NOMO-1 (cell line): ENCODE measurements at regions not wholly inside any gene's neighbourhood (a gene's known extent, or its start where the extent isn't known, plus 50 kb on each side); places are given as distances from the start of the nearest gene placed in this dataset.

Source experiments
- DNase-seq, 2 experiments: peaks; one replicate each; lab custom pipeline; 2025; ENCODE audit not compliant: unreplicated experiment in 2 of 2; lab: John Stamatoyannopoulos, UW

DNA sequence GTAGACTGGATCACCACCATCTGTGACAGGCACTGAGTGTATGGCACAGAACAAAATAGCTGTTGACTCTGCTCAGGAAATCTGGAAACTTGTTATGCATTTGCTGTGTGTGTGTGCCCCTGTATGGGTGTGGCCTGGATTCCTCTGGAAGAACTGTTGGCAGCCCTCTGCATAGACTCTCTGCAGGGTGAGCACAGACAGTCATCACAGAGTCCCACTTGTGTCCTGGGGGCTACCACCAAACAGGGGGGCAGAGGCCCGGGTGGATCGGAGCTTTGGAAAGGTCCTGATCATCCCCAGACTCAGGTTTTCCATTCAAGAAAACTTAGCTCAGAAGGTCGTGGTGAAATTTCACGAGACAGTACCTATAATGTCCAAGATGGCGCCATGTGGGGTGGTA, 258.6 kb downstream of the SOX11 start:
- DNase-seq, result no peak

DNA sequence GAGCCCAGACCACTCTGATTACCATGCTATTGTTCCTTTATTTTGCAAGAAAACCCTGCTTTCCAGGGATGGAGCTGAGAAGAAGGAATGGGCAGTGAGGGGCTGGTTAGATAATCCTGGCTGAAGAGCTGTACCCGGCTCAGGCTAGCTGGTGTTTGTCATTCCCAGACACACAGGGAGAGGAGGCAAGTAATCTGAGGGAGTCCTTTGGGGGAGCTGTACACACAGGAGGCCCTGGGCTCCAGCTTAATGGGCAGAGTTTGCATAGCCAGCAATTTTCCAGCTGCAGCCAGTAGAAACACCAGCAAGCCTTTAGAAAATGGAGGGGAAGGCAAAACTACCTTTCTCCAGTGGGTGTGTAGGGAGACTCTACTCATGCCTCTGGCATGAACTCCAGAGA, 259.3 kb downstream of the SOX11 start:
- no peak for DNase-seq

DNA sequence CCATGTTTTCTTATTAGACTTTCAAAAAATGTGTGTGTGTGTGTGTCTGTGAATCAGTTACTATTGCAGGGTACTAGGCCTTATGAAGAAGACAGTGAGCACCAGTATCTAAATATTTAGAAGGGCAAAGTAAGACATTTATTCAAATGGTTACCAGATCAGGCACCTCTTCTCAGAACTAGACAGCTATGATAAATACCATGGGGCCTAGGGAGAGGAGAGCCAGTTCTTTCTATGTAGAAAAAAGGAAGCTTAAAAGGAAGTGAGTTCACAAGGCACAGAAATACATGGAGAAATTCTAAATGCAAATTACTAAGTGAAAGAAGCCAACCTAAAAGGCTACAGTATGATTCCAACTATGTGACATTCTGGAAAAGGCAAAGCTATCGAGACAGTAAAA, 261.3 kb downstream of the SOX11 start:
- no peak for DNase-seq

DNA sequence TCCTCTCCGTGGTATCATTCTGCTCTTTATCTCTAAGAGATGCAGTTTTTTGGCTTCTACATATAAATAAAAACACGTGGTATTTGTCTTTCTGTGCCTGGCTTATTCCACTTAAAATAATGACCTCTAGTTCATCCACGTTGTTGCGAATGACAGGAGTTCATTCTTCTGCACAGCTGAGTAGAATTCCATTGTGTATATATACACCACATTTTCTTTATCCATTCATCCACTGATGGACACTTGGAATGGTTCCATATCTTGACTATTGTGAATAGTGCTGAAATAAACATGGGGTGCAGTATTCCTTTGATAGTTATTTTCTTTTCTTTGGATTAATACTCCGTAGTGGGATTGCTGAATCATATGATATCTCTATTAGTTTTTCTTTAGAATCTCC, 262.3 kb downstream of the SOX11 start:
- no peak for DNase-seq

DNA sequence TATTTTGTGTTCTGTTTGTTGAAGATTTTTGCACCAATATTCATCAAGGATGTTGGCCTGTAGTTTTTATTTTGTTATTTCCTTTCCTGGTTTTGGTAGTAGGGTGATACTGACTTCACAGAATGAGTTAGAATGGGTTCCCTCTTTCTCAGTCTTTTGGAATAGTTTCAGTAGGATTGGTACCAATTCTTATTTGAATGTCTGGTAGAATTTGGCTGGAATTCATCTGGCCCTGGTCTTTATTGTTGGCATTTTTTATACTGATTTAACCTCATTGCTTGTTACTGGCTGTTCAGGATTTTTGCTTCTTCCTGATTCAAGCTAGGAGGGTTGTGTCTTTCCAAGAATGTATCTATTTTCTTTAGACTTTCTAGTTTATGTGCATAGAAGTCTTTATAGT, 263.7 kb downstream of the SOX11 start:
- no peak for DNase-seq

DNA sequence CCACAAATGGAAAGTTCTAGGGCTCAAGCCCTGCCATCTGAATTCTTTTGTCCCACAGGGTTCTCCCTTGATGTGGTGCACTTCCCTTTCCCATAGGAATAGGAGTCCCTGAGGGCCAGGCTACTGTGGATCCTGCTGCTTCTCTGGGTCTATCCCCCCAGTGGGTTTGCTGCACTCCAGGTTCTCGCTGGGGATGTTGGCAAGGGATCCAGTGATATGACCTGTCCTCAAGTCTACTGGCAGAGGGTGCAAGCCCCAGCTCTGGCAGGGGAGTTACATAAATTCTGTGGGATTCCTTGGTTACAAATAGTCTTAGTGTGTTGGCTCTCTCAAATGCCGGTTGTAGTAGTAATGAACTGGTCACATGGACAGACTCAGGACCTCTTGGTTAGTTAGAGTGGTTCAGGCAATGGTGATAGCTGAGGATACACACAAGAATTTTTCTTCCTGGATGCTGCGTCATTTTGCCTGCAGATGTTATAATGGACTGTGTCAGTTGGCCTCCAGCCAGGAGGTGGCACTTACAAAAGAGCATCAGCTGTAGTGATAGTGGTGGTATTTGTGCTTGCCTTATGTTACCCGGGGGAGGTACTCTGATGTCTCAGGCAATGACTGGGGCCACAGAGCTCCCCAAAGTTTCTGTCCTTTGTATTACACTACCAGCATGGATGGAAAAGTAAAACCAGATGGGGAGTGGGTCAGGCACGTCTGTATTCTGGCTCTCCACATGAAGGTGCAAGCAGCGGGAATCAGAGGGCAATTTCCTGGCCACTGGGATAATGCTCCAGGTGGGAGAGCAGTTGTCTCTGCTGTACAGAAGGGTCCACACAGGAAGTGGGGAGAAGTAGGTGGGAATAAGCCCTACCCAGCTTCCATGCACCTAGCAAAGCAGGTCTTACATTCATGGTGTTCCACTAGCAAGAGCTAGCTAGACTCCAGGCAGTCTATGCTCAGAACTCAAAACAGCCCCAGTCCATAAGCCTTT, 267.9 kb downstream of the SOX11 start:
- DNase-seq, result no peak

DNA sequence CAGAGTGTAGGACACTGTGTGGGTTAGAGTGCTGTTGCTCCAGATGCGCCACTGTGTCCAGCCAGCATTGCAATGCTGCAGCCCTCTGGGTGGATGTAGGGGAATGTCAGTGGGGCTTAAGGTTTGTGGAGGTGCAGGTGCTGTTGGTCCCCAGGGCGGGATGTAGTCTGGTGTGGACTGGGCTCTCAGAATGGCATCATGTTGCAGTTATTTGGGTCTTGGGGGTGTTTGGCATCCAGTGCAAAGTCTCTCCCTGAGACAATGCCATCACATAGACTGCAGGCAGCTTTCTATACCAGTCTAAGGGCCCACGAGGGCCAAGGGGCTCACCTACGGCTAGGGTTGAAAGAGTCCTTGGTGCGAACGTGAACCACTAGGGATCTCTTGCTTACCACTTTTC, 275.3 kb downstream of the SOX11 start:
- DNase-seq, result no peak

DNA sequence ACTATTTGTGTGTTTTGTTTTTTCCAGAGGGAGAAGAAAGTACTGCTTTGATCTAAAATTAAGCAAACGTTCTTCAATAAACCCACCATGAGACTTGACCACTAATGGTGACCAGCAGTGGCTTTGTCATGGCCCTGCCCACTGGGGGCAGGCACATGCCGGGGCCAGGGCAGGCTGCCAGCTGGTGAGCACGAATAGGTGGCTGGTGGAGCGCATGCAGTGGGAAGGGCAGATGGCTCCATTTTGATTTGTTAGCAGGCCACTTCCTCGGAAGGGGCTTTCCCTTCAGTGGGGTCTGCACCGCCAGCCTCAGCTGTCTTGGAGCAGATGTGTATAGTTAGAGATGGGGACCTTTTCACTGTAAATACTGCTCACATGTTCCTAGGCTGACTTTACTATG, 277.1 kb downstream of the SOX11 start:
- DNase-seq, result no peak

DNA sequence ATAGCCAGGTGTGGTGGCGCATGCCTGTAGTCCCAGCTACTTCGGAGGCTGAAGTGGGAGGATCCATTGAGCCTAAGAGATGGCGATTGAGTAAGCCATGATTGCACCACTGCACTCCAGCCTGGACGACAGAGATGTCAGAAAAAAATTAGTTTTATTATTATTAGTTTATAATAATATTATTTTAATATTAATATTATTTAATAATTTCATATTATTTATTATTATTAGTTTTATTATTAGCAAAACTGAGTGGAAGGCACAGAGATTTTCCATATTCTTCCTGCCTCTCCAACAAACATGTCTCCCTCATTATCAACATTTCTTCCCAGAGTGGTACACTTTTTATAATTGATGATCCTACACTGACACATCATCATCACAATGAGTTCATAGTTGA, 278.2 kb downstream of the SOX11 start:
- no peak for DNase-seq

DNA sequence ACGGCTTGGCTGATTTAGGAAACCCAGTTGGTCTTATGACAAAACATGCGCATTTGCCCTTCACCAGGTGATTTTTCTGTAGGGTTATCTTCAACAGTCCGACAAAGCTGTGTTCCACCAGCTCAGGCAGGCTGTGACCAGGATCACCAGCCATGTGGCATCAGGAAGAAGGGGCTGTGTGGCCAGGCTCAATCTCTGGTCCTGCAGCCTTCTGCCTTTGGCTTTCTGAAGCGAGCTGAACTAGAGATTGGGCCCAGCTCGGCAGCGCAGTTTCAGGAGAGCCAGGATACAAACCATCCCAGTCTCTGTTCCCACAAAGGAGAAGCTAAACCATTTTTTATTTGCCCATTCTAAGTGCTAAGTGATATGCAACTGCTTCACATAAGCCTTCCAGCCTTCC, 282.3 kb downstream of the SOX11 start:
- no peak for DNase-seq

DNA sequence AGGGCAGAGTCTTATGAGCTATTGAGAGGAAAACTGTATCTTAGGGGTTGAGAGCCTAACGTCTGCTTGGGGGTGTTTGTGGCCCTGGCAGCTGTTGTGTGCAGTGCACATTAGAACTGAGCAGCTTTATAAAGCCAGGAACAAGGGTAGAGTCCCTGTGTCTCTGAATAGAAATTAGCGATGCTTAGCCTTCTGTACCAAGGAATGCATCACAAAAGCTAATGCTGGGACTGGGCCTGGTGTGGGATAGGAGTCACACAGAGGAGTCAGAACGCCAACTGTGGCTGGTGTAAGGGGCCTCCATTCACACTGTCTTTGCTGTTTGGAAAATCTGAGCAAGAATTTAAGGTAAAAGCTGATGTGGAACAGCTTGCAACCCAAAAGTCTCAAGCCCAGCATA, 283.2 kb downstream of the SOX11 start:
- DNase-seq, result no peak

DNA sequence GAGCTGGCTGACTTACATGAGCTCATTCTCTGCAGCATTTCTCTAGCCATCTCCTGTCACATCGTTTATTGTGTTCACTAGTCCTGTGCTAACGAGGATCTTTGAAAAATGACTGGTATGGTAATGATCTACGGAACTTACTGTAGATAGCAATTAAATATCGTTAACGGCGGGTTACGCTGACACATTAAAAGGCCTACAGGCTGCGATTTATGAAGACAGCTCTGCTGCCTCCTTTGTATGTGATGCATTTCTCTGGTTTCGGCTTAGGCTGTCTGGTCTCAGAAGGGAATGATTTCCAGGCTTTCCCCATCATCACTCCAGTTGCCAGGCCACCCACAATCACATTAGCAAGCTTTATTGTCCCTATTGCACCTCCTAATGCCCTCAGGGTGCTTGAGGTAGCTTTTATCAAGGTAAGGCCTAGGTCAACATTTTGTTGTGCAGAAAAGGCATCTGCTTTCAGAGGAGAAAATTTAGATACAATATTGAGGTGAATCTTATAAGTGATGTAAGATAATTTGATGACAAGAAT, 284.4 kb downstream of the SOX11 start:
- no peak for DNase-seq

DNA sequence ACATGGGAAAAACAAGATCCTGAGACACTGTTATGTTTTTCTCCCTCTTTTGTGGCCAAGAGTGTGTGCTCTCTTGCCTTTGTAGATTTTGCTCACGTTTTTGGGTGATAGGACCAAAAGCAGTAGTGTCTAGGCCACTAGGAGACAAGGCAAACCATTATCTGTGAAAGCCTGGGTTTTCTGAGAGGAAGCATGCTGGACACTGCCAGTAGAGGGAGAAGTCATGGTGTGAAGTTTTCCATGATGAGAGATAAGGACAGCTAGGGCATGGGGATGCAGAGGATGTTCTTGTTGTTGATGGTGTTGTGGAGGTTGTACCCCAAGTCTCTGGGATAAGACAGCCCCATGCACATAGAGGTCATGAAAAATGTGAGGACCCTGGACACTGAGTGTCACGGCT, 285.3 kb downstream of the SOX11 start:
- no peak for DNase-seq

DNA sequence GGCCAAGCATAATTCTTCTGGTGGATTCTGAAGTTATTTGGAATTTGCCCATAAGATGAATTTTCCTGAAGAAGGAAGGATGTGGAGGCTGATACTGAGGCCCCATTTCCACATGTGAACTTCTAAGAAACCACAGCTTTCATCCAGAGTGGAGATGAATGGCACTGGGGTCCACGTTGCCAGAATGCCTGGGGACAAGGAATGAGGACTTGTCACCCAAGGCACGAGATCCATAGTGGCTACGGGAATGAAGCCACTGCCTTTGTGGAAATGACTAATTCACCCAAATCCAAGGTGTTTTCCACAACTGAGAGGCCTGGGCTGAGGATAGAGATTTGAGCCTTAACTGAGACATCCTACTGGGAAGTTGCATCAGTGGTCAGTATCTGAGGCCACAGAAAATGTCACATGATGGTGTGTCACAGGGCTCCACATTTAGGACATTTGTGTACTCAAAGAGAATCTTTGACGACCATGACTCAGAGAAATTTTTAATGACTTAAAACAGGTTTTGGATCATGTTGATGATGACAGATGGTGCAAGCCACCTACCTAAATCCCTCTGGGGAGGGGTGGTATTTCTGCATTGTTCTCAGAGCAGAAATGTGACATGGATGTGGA, 286.1 kb downstream of the SOX11 start:
- no peak for DNase-seq

DNA sequence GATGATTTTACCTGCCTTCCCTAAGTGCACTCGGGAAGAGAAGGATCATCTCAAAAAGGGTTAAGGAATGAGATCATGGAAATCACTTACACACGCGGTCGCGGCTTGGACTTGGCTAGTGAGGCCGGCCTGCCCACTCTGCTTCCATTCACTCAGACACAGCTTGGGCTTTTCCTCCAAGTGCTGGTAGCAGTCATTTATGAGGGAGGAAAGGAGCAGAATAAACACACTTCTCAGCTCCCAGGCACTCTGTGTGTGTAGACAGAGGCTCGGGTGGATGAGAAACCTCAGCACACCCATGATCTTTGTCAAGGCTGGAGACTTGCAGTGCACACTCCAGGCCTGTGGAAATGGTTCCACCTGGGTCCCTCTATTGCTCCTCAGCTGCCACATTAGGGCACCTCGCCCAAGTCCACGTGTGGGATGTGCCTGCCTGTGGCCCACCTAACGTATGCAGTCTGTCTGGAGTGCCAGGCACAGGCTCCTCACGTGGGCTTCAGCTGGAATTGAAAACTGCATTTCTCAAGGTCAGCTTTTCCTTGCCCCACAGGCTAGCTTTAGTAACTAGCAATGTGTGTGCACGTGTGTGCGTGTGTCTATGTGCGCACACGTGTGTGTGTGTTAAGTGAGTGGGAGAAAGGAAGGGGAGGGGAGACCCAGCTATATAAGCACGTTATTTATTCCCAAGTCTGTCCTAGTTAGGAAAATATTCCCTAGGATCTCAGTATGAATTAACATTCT, 288.4 kb downstream of the SOX11 start:
- DNase-seq, result no peak

DNA sequence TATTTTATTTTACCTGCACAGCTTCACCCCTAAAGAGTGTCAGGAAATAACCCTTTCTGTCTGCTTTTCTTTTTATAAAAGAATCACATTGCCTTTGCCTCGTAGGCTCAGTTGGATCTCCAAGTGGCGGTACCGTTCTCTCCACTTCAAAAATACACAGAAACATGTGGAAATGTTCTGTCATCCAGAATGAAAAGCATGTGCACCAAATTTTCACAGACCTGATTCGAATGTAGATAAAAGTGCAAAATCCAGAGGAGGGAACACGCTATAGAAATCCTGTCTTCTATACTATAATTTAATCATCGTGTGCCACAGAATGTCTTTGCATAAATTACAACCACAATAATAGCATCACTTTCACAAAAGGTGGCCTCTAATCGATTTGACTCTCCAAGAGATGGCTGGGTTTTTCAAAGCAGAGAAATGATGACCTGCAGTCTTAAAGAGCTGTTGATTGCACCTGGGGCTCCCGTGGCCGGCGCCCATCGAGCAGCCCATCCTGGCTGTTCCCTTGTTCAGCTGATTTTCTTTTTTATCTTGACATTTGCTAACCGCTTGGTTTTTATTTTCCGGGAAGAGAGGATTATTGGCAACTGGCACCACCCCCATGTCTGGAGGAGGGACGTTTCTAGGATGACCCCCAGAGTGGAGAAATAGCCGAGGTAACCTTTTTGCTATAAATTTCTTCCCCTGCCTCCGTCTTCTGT, 290.2 kb downstream of the SOX11 start:
- no peak for DNase-seq

DNA sequence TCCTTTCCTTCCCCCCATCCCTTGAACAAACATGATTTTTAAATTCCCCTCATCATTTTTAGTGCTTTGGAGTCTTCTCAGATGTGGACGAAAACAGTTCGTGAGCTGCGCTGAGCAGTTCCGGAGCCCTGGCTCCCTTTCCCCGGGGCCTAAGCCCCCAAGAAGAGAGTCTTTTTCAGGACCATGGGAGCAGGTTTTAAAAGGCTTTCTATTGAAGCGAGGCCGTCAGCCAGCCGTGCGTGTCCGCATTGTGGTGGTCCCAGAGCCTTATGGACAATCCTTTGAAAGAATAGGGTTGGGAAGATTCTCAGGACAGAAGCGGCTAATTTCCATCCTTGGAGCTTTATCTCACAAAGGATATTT, 290.7 kb downstream of the SOX11 start:
- no peak for DNase-seq

DNA sequence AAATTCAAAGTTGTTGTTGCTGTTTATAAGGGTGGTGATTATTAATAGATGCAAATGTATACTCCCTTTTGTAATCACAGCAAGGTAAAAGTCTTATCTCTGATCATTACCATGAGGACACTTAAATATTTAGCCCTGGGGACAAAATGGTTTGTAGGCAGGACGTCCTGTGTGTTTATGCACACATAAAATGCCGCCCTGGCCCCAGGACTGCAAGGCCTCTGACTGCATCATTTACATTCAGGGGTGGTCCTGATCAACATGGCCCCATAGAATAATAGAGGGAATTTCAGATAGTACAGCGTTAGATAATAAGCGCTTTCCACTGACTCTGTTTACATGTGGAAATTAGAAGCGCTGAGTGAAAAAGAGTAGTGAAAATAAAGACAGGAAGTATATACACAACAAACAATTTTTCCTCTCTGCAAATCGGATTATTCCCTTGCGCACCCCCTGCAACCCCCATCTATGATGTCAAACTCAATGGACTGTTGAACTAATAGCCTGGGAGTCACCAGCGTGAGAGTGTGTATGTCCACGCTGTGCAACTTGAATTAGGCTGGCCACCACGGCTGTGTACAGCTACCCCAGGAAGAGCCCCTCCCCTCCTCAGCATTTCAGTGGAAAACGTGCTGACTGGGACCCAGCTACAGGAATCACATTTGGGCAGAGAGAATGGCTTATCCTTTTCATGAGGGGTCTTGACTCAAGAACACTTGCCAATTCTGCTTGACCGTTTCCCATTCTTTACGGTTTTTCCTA, 291.5 kb downstream of the SOX11 start:
- no peak for DNase-seq

DNA sequence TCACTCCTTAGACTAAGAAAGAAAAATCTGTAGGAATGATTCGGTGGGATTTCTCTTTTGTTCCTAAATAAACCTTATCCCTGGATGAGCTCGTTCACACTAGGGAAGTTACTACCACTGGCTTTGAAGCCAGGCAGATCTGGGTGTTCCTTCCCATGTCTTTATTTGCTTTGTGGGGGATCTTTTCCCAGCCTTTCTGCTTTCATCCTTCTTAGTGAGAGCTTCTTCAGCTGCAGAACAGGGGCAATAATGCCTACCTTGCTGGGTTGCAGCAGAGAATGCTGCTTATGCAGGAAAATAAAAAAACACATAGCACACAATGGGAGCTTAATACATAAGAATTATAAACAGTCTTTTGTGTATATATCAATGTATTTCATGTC, 292.1 kb downstream of the SOX11 start:
- no peak for DNase-seq

DNA sequence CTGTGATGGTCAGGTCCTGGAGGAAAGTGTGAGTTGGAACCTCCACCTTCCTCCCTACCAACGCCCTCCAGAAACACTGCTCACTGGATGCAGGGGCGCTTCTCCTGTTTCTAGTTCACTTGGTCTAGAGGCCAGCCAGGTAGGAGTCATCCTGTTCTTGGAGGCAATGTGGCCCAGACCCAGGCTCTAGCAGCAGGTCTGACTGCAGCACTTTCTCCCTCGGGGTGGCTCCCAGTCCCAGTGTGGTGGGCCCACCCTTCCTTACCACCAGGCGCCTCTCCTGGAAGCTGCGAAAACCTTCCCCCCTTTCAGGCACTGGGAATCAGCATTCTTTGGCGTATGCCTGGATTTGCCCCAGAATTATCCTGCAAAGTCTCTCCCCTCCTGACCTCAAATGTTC, 292.8 kb downstream of the SOX11 start:
- no peak for DNase-seq
